DMS53 treated with DMSO at 0.1 percent for 48 hours (cell line): ENCODE measurements at regions not wholly inside any gene's neighbourhood (a gene's known extent, or its start where the extent isn't known, plus 50 kb on each side); places are given as distances from the start of the nearest gene placed in this dataset.

Source experiments
- DNase-seq: peaks from one replicate; lab custom pipeline; 2025; ENCODE audit not compliant: unreplicated experiment; lab: John Stamatoyannopoulos, UW

GRCh38 chr15:29208836-29209235 is 60.8 kb downstream of the NSMCE3 start:
- peak; percentile 50 for DNase-seq

GRCh38 chr15:29208352-29208751 is 61.3 kb downstream of the NSMCE3 start:
- DNase-seq = peak; percentile 69

DNA sequence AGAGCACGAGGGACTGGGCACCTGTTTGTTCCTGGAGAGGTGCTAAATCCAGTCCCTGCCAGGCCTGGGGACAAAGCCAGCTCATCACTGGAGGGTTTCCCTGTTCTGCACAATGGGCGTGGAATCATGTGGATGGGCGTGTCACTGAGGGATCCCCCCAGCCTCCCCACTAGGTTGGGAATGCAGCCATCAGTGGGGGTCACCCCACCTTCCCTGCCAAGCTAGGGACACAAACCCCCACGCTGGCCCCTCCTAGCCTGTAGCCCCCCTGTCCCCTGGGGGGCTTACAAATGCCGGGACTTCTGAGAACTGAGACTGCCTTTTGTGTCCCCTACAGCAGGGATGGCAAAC is 61.9 kb downstream of the NSMCE3 start:
- no peak for DNase-seq

- no peak for DNase-seq
Observed at GRCh38 chr15:29207027-29207757, 62.4 kb downstream of the NSMCE3 start.

- no peak for DNase-seq
Observed at GRCh38 chr15:29205186-29205585, 64.4 kb downstream of the NSMCE3 start.

DNA sequence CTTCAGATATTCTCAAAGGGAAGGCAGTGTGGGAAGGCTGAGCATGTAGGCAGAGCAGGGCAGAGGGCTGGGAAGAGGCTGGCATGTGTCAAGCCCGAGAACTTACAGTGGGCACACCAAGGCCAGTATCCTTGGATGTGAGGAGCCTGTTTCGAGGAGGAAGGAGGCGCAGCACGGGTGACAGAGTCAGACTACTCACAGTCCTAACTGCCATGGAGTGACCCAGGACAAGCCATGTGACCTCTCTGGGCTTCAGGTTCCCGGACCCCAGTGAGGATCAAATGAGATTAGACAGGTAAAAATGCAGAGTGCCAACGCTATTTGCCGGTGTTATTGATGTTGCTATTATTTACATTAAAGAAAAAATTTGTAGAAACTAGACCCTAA is 65.3 kb downstream of the NSMCE3 start:
- DNase-seq = no peak

GRCh38 chr15:29203718-29204368 is 65.8 kb downstream of the NSMCE3 start:
- DNase-seq = no peak

DNA sequence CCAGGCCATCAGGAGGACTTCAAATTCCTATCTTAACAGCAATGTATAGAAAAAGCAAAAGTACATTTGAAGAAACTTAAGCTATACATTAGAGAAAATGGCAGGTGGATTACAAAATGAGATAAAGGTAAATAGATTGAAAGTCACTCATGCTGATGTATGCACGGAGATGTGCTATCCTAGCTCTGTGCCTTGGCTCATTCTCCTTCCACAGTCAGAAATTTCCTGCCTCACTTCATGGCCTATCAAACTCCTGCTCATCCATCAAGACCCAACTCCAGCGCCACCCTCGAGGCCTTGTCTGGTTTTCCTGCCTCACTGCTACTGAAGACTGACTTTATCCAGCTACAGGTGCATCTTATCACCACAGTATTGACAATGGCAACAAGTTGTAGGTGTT is 72.9 kb downstream of the NSMCE3 start:
- no peak for DNase-seq

DNA sequence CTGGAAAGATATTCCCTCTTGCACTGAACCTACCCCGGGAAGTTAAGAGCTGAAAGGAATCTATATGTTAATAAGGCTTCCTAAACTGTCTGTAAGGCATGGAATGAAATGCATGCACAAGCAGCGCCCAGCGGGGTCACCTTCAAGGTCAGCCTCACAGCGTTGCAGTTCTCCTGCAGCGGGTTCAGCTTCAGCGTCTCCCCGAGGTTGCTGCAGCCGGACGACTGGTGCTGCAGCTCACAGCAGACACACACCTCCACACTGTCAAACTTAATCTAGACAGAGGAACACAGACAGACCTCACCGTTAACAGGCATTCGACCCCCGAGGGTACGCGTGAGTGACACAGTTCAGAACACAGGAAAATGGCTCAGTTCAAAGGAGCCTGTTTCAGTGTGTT is 73.3 kb downstream of the NSMCE3 start:
- no peak for DNase-seq

DNA sequence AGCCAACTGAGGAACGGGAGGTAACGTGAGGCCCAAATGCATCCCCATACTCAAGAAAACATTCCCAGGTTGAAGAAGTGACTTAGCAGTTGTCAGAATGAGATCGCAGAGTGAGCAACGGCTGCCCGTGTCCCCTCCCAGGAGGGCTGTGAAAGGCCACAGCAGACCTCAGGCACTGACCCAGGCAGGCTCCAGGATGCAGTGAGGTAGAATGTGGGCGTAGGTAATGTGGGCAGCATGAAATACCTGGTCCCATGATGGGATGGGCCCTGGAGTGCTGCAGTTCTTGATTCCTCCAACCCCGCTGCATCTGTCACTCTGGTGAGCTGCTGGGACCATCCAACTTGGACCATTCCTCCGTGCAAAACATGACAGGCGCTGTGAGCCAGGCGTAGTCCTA is 74.8 kb downstream of the NSMCE3 start:
- DNase-seq = no peak

GRCh38 chr15:29183071-29183831 is 86.4 kb downstream of the NSMCE3 start:
- peak; percentile 35 for DNase-seq

DNA sequence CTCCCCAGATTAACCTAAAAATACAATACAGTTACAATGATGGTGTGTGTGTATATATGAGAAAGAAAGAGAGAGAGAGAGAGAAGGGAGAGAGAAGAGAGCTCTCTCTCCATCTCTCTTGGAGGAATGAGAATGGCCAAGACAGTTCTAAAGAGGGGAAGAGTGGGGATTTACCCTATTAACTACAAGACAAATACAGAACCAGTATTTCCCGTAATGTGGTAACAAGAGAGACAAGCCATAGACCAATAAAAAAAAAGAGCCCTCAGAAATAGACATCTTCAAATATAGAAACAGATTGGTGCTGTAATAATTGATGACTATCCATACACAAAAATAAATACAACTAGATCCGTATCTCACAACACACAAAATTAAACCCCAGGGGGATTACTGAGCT is 87.0 kb downstream of the NSMCE3 start:
- peak; percentile 15 for DNase-seq

DNA sequence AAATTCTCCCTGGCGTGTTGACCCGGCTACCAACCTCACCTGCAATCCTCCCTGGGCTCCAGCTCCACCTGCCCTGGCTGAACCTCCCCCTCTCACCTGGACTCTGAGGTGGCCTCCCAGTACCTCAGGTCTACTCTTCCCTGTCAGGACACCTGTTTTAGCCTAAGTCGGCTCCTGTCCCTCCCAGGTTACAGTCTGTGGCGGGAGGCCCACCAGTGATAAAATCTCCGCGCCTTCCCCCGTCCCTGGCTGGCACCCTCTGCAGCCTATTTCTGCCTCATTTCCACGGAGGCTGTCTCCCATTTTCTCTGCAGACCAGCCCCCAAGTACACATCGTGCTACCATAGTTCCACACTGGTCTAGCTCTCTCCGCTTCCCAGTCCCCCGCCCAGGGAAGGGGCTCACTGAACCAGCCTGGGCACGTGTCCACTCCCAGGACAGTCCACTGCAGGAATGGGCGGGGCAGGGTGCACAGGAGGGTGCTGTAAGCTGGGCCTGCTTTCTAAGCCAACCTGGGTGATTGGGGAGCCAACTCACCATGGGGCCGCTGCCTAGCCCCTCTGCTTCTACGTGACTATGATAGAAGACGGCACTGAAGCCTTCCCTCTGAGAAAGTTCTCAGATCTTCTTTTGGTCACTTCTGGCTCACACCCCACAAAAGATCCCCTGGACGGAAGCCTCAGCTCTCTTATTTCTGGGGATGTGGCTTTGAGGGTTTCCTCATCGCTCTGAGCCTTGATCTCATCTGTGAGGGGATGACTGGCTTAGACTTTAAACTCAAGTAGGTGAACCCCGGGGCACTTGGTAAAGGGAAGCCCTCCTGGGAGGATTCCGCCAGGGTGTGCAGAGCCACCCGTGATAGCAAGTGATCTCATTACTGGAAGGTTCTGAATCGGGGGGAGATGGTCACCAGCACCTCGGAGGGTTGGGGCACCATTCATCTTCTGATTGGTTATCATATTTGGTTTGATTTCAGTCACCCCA is 96.6 kb downstream of the NSMCE3 start:
- no peak for DNase-seq

GRCh38 chr15:29170521-29170920 is 99.1 kb downstream of the NSMCE3 start:
- no peak for DNase-seq
